GM21447 (cell line): ENCODE measurements at regions not wholly inside any gene's neighbourhood (a gene's known extent, or its start where the extent isn't known, plus 50 kb on each side); places are given as distances from the start of the nearest gene placed in this dataset.

Experiments used
- ATAC-seq: cut with Tn5 transposase; IDR thresholded peaks from one replicate; pipeline ENCODE4 v1.9.1; 2021; ENCODE audit not compliant: unreplicated experiment

GRCh38 chr5:133778636-133779035 is 166.3 kb upstream of the FSTL4 start:
- ATAC-seq: no peak

- ATAC-seq: no peak
Measured at GRCh38 chr5:133777951-133778350, 165.6 kb upstream of the FSTL4 start.

GRCh38 chr5:133775584-133776304 is 163.4 kb upstream of the FSTL4 start:
- ATAC-seq: no peak

GRCh38 chr5:133773247-133774202 is 161.2 kb upstream of the FSTL4 start:
- ATAC-seq: no peak

GRCh38 chr5:133769842-133770241 is 157.5 kb upstream of the FSTL4 start:
- no peak for ATAC-seq

- ATAC-seq: no peak
Measured at GRCh38 chr5:133763744-133764143, 151.4 kb upstream of the FSTL4 start.

- ATAC-seq: no peak
Measured at GRCh38 chr5:133761632-133762031, 149.3 kb upstream of the FSTL4 start.

GRCh38 chr5:133760532-133760931 is 148.2 kb upstream of the FSTL4 start:
- no peak for ATAC-seq

GRCh38 chr5:133758641-133759040 is 146.3 kb upstream of the FSTL4 start:
- no peak for ATAC-seq

- ATAC-seq: no peak
Measured at GRCh38 chr5:133757396-133757945, 145.1 kb upstream of the FSTL4 start.

GRCh38 chr5:133756756-133757155 is 144.4 kb upstream of the FSTL4 start:
- no peak for ATAC-seq

GRCh38 chr5:133756036-133756435 is 143.7 kb upstream of the FSTL4 start:
- no peak for ATAC-seq

GRCh38 chr5:133754575-133755169 is 142.3 kb upstream of the FSTL4 start:
- ATAC-seq: no peak

GRCh38 chr5:133753856-133754255 is 141.5 kb upstream of the FSTL4 start:
- ATAC-seq: no peak

- no peak for ATAC-seq
Measured at GRCh38 chr5:133751846-133752245, 139.5 kb upstream of the FSTL4 start.

GRCh38 chr5:133751421-133751820 is 139.1 kb upstream of the FSTL4 start:
- ATAC-seq: no peak

GRCh38 chr5:133750856-133751255 is 138.5 kb upstream of the FSTL4 start:
- ATAC-seq: no peak

GRCh38 chr5:133750356-133750755 is 138.0 kb upstream of the FSTL4 start:
- ATAC-seq: no peak

- ATAC-seq: no peak
Measured at GRCh38 chr5:133749331-133749985, 137.1 kb upstream of the FSTL4 start.

GRCh38 chr5:133746834-133747233 is 134.5 kb upstream of the FSTL4 start:
- no peak for ATAC-seq

- no peak for ATAC-seq
Measured at GRCh38 chr5:133744960-133745308, 132.6 kb upstream of the FSTL4 start.
